ENCODE measurements at regions not wholly inside any gene's neighbourhood (a gene's known extent, or its start where the extent isn't known, plus 50 kb on each side); places are given as distances from the start of the nearest gene placed in this dataset.

- no peak for DNase-seq (ENCODE audit: extremely low read depth in 1 of 11, low read depth in 9 of 11, low spot score in 4 of 11)
Measured at GRCh38 chr2:116645155-116645554, 1169.3 kb upstream of the DDX18 start.

GRCh38 chr2:116668691-116669090 is 1145.8 kb upstream of the DDX18 start:
- DNase-seq (ENCODE audit: extremely low read depth in 1 of 11, low read depth in 9 of 11, low spot score in 4 of 11) = no peak

GRCh38 chr2:116669782-116670181 is 1144.7 kb upstream of the DDX18 start:
- no peak for DNase-seq (ENCODE audit: extremely low read depth in 1 of 11, low read depth in 9 of 11, low spot score in 4 of 11)

- no peak for DNase-seq (ENCODE audit: extremely low read depth in 1 of 11, low read depth in 9 of 11, low spot score in 4 of 11)
Measured at GRCh38 chr2:116674188-116674587, 1140.3 kb upstream of the DDX18 start.

- no peak for DNase-seq (ENCODE audit: extremely low read depth in 1 of 11, low read depth in 9 of 11, low spot score in 4 of 11)
Measured at GRCh38 chr2:116676776-116677175, 1137.7 kb upstream of the DDX18 start.

- no peak for DNase-seq (ENCODE audit: extremely low read depth in 1 of 11, low read depth in 9 of 11, low spot score in 4 of 11)
Measured at GRCh38 chr2:116680256-116680936, 1134.1 kb upstream of the DDX18 start.

GRCh38 chr2:116687371-116687770 is 1127.1 kb upstream of the DDX18 start:
- no peak for DNase-seq (ENCODE audit: extremely low read depth in 1 of 11, low read depth in 9 of 11, low spot score in 4 of 11)

GRCh38 chr2:116692988-116693387 is 1121.5 kb upstream of the DDX18 start:
- no peak for DNase-seq (ENCODE audit: extremely low read depth in 1 of 11, low read depth in 9 of 11, low spot score in 4 of 11)

- DNase-seq (ENCODE audit: extremely low read depth in 1 of 11, low read depth in 9 of 11, low spot score in 4 of 11) = no peak
Measured at GRCh38 chr2:116696223-116696622, 1118.3 kb upstream of the DDX18 start.

- DNase-seq (ENCODE audit: extremely low read depth in 1 of 11, low read depth in 9 of 11, low spot score in 4 of 11) = no peak
Measured at GRCh38 chr2:116696903-116697302, 1117.6 kb upstream of the DDX18 start.

GRCh38 chr2:116706396-116706795 is 1108.1 kb upstream of the DDX18 start:
- DNase-seq (ENCODE audit: extremely low read depth in 1 of 11, low read depth in 9 of 11, low spot score in 4 of 11) = no peak

- no peak for DNase-seq (ENCODE audit: extremely low read depth in 1 of 11, low read depth in 9 of 11, low spot score in 4 of 11)
Measured at GRCh38 chr2:116716038-116716437, 1098.5 kb upstream of the DDX18 start.

GRCh38 chr2:116716444-116716843 is 1098.0 kb upstream of the DDX18 start:
- no peak for DNase-seq (ENCODE audit: extremely low read depth in 1 of 11, low read depth in 9 of 11, low spot score in 4 of 11)

GRCh38 chr2:116717832-116718231 is 1096.7 kb upstream of the DDX18 start:
- DNase-seq (ENCODE audit: extremely low read depth in 1 of 11, low read depth in 9 of 11, low spot score in 4 of 11) = no peak

GRCh38 chr2:116718451-116718850 is 1096.0 kb upstream of the DDX18 start:
- DNase-seq (ENCODE audit: extremely low read depth in 1 of 11, low read depth in 9 of 11, low spot score in 4 of 11) = no peak

GRCh38 chr2:116719836-116720235 is 1094.7 kb upstream of the DDX18 start:
- no peak for DNase-seq (ENCODE audit: extremely low read depth in 1 of 11, low read depth in 9 of 11, low spot score in 4 of 11)

- no peak for DNase-seq (ENCODE audit: extremely low read depth in 1 of 11, low read depth in 9 of 11, low spot score in 4 of 11)
Measured at GRCh38 chr2:116724550-116724949, 1089.9 kb upstream of the DDX18 start.

- no peak for DNase-seq (ENCODE audit: extremely low read depth in 1 of 11, low read depth in 9 of 11, low spot score in 4 of 11)
Measured at GRCh38 chr2:116732322-116732721, 1082.2 kb upstream of the DDX18 start.

- no peak for DNase-seq (ENCODE audit: extremely low read depth in 1 of 11, low read depth in 9 of 11, low spot score in 4 of 11)
Measured at GRCh38 chr2:116733699-116734098, 1080.8 kb upstream of the DDX18 start.

GRCh38 chr2:116737951-116738350 is 1076.5 kb upstream of the DDX18 start:
- DNase-seq (ENCODE audit: extremely low read depth in 1 of 11, low read depth in 9 of 11, low spot score in 4 of 11) = no peak

- DNase-seq (ENCODE audit: extremely low read depth in 1 of 11, low read depth in 9 of 11, low spot score in 4 of 11) = no peak
Measured at GRCh38 chr2:116747103-116747502, 1067.4 kb upstream of the DDX18 start.
